ENCODE measurements at regions not wholly inside any gene's neighbourhood (a gene's known extent, or its start where the extent isn't known, plus 50 kb on each side); places are given as distances from the start of the nearest gene placed in this dataset.

- peaks cover 77% of the 10 kb centered on the region for H3K27me3 Mint-ChIP-seq
- no peaks in the 10 kb centered on the region for H3K36me3 Mint-ChIP-seq
- H3K9me3 Mint-ChIP-seq, result no peaks in the 10 kb centered on the region
- TF ChIP-seq CTCF (conservative IDR thresholded peaks at IDR 0.05), result no peak
- no peak for DNase-seq (ENCODE audit: extremely low spot score, unreplicated experiment)
- no peak overlapping the region for H3K4me3 Mint-ChIP-seq
- no peaks in the 10 kb centered on the region for H3K4me1 Mint-ChIP-seq (ENCODE audit: unreplicated experiment)
- no peak overlapping the region for H3K27ac Mint-ChIP-seq
Observed at GRCh38 chr22:22098457-22099193, 116.0 kb upstream of the TOP3B start.

GRCh38 chr22:22097727-22098228, 115.2 kb upstream of the TOP3B start:
- no peaks in the 10 kb centered on the region for H3K4me1 Mint-ChIP-seq (ENCODE audit: unreplicated experiment)
- no peak overlapping the region for H3K27ac Mint-ChIP-seq
- H3K27me3 Mint-ChIP-seq, result peaks cover 80% of the 10 kb centered on the region

GRCh38 chr22:22094921-22095320, 112.3 kb upstream of the TOP3B start:
- Mint-ChIP-seq H3K27ac (no peak overlapping the region), H3K4me3 (no peak overlapping the region), H3K27me3 (peaks cover 86% of the 10 kb centered on the region), H3K4me1 (ENCODE audit: unreplicated experiment) (no peaks in the 10 kb centered on the region), H3K9me3 (no peaks in the 10 kb centered on the region), H3K36me3 (no peaks in the 10 kb centered on the region)
- no peak for DNase-seq (ENCODE audit: extremely low spot score, unreplicated experiment)
- no peak for TF ChIP-seq CTCF (conservative IDR thresholded peaks at IDR 0.05)

More at GRCh38 chr22:22097727-22098228, 115.2 kb upstream of the TOP3B start:
- no peaks in the 10 kb centered on the region for H3K36me3 Mint-ChIP-seq
- no peaks in the 10 kb centered on the region for H3K9me3 Mint-ChIP-seq
- no peak for TF ChIP-seq CTCF (conservative IDR thresholded peaks at IDR 0.05)
- no peak overlapping the region for H3K4me3 Mint-ChIP-seq
- DNase-seq (ENCODE audit: extremely low spot score, unreplicated experiment), result no peak

GRCh38 chr22:22094514-22094913, 111.9 kb upstream of the TOP3B start:
- no peak overlapping the region for H3K27ac Mint-ChIP-seq
- no peak overlapping the region for H3K4me3 Mint-ChIP-seq
- no peak for DNase-seq (ENCODE audit: extremely low spot score, unreplicated experiment)
- no peaks in the 10 kb centered on the region for H3K9me3 Mint-ChIP-seq
- peaks cover 87% of the 10 kb centered on the region for H3K27me3 Mint-ChIP-seq
- H3K36me3 Mint-ChIP-seq, result no peaks in the 10 kb centered on the region
- TF ChIP-seq CTCF (conservative IDR thresholded peaks at IDR 0.05), result no peak
- H3K4me1 Mint-ChIP-seq (ENCODE audit: unreplicated experiment), result no peaks in the 10 kb centered on the region

GRCh38 chr22:22093743-22094142, 111.2 kb upstream of the TOP3B start:
- Mint-ChIP-seq H3K27me3 (peaks cover 89% of the 10 kb centered on the region), H3K27ac (no peak overlapping the region), H3K9me3 (no peaks in the 10 kb centered on the region), H3K36me3 (no peaks in the 10 kb centered on the region), H3K4me1 (ENCODE audit: unreplicated experiment) (no peaks in the 10 kb centered on the region), H3K4me3 (no peak overlapping the region)
- TF ChIP-seq CTCF (conservative IDR thresholded peaks at IDR 0.05), result no peak
- no peak for DNase-seq (ENCODE audit: extremely low spot score, unreplicated experiment)

All from type B pancreatic cell (in vitro differentiated cells).